Lower lobe of right lung (tissue), 2 donors: ENCODE measurements at regions not wholly inside any gene's neighbourhood (a gene's known extent, or its start where the extent isn't known, plus 50 kb on each side); places are given as distances from the start of the nearest gene placed in this dataset.

ENCODE experiments used
- ATAC-seq, 2 donors: fragments of 200-7000 bp; cut with Tn5 transposase; one replicate each; pipeline ENCODE4 v1.9.1; 2020 to 2022; ENCODE audit warnings: mild to moderate bottlenecking in 2 of 2, moderate library complexity in 2 of 2
- DNase-seq: peaks from one replicate; pipeline ENCODE4 v3.0.0-alpha.2; 2020
- H3K27ac ChIP-seq: fragments of 200-600 bp; one replicate; pipeline ENCODE4 v1.8.0; 2022
- H3K27me3 ChIP-seq: fragments of 200-600 bp; one replicate; pipeline ENCODE4 v1.8.0; 2022; ENCODE audit warnings: low read depth
- H3K36me3 ChIP-seq: fragments of 200-600 bp; one replicate; pipeline ENCODE4 v1.8.0; 2022; ENCODE audit warnings: mild to moderate bottlenecking
- H3K4me1 ChIP-seq: fragments of 200-600 bp; one replicate; pipeline ENCODE4 v1.8.0; 2022
- H3K4me3 ChIP-seq: fragments of 200-600 bp; one replicate; pipeline ENCODE4 v1.8.0; 2022; ENCODE audit warnings: mild to moderate bottlenecking
- H3K9me3 ChIP-seq: fragments of 200-600 bp; one replicate; pipeline ENCODE4 v1.8.0; 2022
- CTCF ChIP-seq: fragments of 200-600 bp; IDR thresholded peaks from one replicate; pipeline ENCODE4 v1.8.0; 2022; ENCODE audit warnings: antibody characterized with exemption, mild to moderate bottlenecking
- intact Hi-C: fragments of 100-400 bp; cut with DNase I; formaldehyde crosslinking; loops from one replicate; pipeline ENCODE4 v1.11.0; 2022
- donor health status: DM: no; HTN: yes; CAD: no; lungs with severe emphysema.

- no peaks in the 10 kb centered on the region for H3K27me3 ChIP-seq
- no peak overlapping the region for H3K4me3 ChIP-seq
- ATAC-seq, result no peak
- no peaks in the 10 kb centered on the region for H3K9me3 ChIP-seq
- no peaks in the 10 kb centered on the region for H3K36me3 ChIP-seq
- intact Hi-C loops, result no loop called here
- no peak for TF ChIP-seq CTCF
- H3K4me1 ChIP-seq, result no peaks in the 10 kb centered on the region
- no peak overlapping the region for H3K27ac ChIP-seq
- no peak for DNase-seq
Observed at GRCh38 chr7:94123136-94123535, 119.0 kb upstream of the BET1 start.

DNA sequence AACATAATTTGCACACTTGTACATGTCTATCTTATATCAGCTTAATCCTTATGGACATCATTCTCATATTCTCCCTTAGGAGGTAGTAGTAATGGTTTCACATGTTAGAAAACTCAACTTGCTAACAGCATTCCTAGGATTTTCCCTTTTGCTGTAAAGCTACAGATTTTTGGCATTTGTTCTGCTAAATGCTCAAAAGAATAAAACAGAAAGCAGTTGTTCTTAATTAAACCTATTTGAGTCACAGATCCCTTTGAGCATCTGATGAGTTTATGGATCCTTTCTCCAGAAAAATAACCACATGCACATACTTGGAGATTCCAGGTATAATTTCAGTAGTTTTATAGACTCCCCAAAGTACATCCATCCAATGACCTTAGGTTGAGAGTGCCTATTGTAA lies 122.9 kb upstream of the BET1 start:
- H3K4me1 ChIP-seq, result no peaks in the 10 kb centered on the region
- intact Hi-C loops, result no loop called here
- no peak for TF ChIP-seq CTCF

DNA sequence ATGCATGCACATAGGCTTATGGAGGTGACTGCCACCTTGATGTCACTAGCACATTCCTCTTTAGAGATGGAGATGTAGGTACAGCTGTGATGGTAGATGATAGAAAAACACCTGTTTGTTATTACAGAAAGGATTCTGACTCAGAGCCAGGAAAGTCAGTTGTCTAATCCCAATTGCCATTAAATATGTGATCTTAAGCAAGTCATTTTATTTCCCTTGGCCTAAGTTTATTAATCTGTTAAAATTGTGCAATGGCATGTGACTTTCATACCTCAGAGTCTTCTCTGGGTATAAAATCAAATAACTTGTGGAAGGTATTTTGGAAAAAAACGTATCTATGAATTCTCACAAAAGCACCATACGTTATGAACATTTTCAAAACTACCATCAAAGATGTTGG lies 123.9 kb upstream of the BET1 start:
- TF ChIP-seq CTCF, result no peak
- no peak overlapping the region for H3K27ac ChIP-seq
- no peaks in the 10 kb centered on the region for H3K9me3 ChIP-seq
- ATAC-seq, result no peak
- no peaks in the 10 kb centered on the region for H3K36me3 ChIP-seq
- no peak for DNase-seq
- intact Hi-C loops, result no loop called here
- no peak overlapping the region for H3K4me3 ChIP-seq
- H3K4me1 ChIP-seq, result no peaks in the 10 kb centered on the region
- no peaks in the 10 kb centered on the region for H3K27me3 ChIP-seq

More for the DNA sequence above, 122.9 kb upstream of the BET1 start:
- H3K36me3 ChIP-seq, result no peaks in the 10 kb centered on the region
- DNase-seq, result no peak
- no peak overlapping the region for H3K27ac ChIP-seq
- ATAC-seq, result no peak
- H3K4me3 ChIP-seq, result no peak overlapping the region
- no peaks in the 10 kb centered on the region for H3K27me3 ChIP-seq
- no peaks in the 10 kb centered on the region for H3K9me3 ChIP-seq

DNA sequence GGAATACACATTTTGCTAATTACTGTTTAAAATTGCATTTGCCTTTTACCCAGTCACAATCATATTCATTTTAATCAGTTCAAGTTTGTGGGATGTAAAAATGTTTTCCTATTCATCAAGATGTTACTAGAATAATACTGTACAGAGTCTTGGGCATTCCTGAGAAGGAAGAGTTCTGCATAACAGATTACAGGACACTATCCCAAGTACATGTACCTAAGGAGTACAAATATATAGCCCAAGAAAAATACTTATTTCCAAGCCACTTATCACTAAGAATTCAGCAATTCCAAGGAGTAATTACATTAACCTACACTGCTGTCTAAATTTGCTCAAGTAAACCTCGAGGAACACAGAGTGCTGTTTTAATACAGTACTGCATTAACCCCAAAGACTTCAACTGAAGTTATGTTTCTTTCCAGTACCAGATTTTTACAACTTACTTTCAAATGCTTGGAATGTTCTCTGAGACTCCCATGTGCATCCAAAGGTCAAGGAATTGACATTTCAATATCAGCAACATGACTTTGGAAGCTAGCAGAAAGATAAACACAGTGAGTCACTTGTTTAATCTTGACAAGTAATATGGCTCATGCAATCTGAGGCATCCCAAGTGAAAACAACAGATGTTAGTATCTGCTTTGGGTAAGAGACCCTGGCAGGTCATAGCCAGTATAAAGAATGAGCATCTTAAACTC lies 125.4 kb upstream of the BET1 start:
- DNase-seq (no peak), ATAC-seq (no peak)
- Histone ChIP-seq H3K27me3 (no peaks in the 10 kb centered on the region), H3K27ac (no peak overlapping the region), H3K36me3 (no peaks in the 10 kb centered on the region), H3K9me3 (no peaks in the 10 kb centered on the region), H3K4me3 (no peak overlapping the region), H3K4me1 (no peaks in the 10 kb centered on the region)
- intact Hi-C loops, result no loop called here
- TF ChIP-seq CTCF, result no peak

- Histone ChIP-seq H3K4me1 (no peaks in the 10 kb centered on the region), H3K36me3 (no peaks in the 10 kb centered on the region), H3K27me3 (no peaks in the 10 kb centered on the region), H3K9me3 (no peaks in the 10 kb centered on the region), H3K4me3 (no peak overlapping the region), H3K27ac (no peak overlapping the region)
- intact Hi-C loops, result no loop called here
- DNase-seq, result no peak
- no peak for TF ChIP-seq CTCF
- no peak for ATAC-seq
Observed at GRCh38 chr7:94130716-94131115, 126.6 kb upstream of the BET1 start.
